BE2C (cell line): ENCODE measurements at regions not wholly inside any gene's neighbourhood (a gene's known extent, or its start where the extent isn't known, plus 50 kb on each side); places are given as distances from the start of the nearest gene placed in this dataset.

Source experiments
- DNase-seq: peaks from one replicate; pipeline ENCODE4 v3.0.0-alpha.2; 2020
- H3K27me3 ChIP-seq: fragments of 250-450 bp; sonication (Bioruptor Pico); 2 replicates; pipeline ENCODE4 v1.5.1; 2020; ENCODE audit warnings: mild to moderate bottlenecking
- H3K36me3 ChIP-seq: fragments of 250-450 bp; sonication (Bioruptor Pico); 2 replicates; pipeline ENCODE4 v1.5.1; 2020; ENCODE audit warnings: mild to moderate bottlenecking
- H3K4me1 ChIP-seq: fragments of 250-450 bp; sonication (Bioruptor Pico); 2 replicates; pipeline ENCODE4 v1.5.1; 2020
- H3K4me3 ChIP-seq: 2 replicates; pipeline ENCODE4 v1.5.1; 2011; ENCODE audit warnings: low read depth, low read length
- H3K9me3 ChIP-seq: fragments of 250-450 bp; sonication (Bioruptor Pico); 2 replicates; pipeline ENCODE4 v1.5.1; 2020
- TF ChIP-seq, protein P1 (sequence below): IDR thresholded peaks from 2 replicates; pipeline ENCODE4 v1.5.1; 2012; ENCODE audit warnings: mild to moderate bottlenecking, low read depth, low read length

DNA sequence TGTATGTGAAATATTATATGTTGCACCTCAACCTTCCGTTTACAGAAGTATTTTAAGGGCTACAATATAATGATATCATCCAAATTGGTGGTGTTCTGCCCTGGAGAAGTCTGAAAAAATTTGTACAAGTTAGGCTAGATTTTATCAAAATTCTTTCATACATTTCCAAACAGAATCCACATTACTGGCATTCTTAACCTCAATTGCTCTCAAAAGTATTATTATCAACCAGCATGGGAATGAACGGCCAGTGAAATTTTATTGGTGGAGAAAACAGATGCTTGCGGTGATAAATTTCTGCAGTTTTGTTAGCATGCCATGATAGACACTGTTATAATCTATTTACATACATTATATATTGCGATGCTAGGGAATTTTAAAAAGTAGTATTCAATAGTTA is 88.3 kb upstream of the TFPI start:
- no peaks in the 10 kb centered on the region for H3K36me3 ChIP-seq
- H3K27me3 ChIP-seq: no peaks in the 10 kb centered on the region
- no peak overlapping the region for H3K4me3 ChIP-seq
- TF ChIP-seq, protein P1, sequence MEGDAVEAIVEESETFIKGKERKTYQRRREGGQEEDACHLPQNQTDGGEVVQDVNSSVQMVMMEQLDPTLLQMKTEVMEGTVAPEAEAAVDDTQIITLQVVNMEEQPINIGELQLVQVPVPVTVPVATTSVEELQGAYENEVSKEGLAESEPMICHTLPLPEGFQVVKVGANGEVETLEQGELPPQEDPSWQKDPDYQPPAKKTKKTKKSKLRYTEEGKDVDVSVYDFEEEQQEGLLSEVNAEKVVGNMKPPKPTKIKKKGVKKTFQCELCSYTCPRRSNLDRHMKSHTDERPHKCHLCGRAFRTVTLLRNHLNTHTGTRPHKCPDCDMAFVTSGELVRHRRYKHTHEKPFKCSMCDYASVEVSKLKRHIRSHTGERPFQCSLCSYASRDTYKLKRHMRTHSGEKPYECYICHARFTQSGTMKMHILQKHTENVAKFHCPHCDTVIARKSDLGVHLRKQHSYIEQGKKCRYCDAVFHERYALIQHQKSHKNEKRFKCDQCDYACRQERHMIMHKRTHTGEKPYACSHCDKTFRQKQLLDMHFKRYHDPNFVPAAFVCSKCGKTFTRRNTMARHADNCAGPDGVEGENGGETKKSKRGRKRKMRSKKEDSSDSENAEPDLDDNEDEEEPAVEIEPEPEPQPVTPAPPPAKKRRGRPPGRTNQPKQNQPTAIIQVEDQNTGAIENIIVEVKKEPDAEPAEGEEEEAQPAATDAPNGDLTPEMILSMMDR: no peak
- H3K4me1 ChIP-seq: no peaks in the 10 kb centered on the region
- H3K9me3 ChIP-seq: no peaks in the 10 kb centered on the region
- DNase-seq: no peak

DNA sequence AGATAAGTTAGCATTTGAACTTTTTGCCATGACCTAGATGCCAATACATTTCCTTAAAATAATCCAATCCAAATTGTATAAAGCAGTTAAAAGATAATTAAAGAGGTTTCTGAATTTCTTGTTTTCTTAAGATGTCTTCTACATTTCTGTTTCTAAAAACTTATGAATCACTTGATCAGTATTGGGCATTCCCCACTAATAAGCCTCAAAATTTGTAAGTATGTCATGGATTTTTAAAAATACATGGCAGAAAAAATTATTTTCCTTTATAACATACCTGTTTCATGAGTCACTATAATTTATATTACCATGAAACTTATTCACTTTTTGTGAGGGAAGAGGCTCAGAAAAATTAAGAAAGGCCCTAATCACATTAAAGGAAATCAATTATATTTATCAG is 90.3 kb upstream of the TFPI start:
- TF ChIP-seq, protein P1: no peak
- Histone ChIP-seq H3K4me3 (no peak overlapping the region), H3K36me3 (no peaks in the 10 kb centered on the region), H3K4me1 (no peaks in the 10 kb centered on the region), H3K9me3 (no peaks in the 10 kb centered on the region), H3K27me3 (no peaks in the 10 kb centered on the region)
- DNase-seq: no peak

DNA sequence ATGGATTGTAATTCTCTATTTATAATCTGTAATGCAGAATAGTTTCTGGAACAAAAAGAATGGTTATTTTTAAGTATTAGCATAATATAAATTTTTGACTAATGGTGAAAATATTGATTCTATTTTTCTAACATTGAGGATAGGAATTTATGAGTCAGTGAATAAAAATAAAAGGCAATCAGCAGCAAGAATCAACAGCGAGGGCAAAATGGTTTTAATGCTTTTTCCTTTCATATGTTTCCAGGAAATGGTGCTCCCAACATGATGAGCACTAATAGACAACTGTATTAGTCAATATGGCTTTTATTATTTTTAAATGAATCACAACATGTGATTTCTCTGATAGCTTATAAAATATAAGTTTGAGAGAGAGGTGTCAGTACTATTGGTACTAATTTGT is 90.7 kb upstream of the TFPI start:
- TF ChIP-seq, protein P1: no peak
- Histone ChIP-seq H3K9me3 (no peaks in the 10 kb centered on the region), H3K36me3 (no peaks in the 10 kb centered on the region), H3K4me1 (no peaks in the 10 kb centered on the region), H3K4me3 (no peak overlapping the region), H3K27me3 (no peaks in the 10 kb centered on the region)
- no peak for DNase-seq

DNA sequence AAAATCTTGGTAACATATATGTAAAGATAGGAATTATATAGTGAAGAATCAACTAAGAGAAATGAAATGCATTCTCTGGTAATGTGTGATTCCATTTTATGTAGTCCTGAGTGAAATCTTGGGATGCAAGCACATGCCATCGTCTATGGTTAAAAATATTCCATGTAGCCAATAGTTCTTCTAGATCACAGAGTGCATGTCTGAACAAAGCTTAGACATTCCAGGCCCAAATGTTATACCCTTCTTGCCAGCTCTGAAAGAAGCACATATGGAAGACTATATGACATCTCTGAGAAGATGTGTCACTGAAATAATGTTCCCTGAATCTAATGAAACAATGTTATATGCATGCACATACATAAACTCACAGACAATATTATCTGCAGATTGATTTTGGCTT is 92.3 kb upstream of the TFPI start:
- Histone ChIP-seq H3K4me3 (no peak overlapping the region), H3K4me1 (no peaks in the 10 kb centered on the region), H3K9me3 (no peaks in the 10 kb centered on the region), H3K36me3 (no peaks in the 10 kb centered on the region), H3K27me3 (no peaks in the 10 kb centered on the region)
- TF ChIP-seq, protein P1: no peak
- DNase-seq: no peak

DNA sequence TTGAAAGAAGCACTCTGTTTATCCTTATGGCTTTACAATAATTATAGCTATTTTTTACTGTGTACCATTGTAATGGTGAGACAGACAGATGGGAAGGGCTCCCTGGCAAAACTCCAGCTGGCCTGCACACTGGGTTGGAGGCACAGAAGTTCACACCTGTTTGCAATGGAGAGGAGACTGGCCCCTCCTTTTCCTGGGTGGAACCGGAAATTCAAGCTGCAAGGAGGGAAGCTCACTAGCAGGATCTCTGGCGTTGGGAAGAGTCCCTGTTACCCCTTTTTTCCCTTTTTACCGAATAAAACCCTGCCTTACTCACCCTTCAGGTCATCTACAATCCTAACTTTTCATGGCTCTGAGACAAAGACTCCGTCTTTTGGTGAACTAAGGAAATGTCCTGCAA is 100.3 kb upstream of the TFPI start:
- Histone ChIP-seq H3K27me3 (no peaks in the 10 kb centered on the region), H3K4me1 (no peaks in the 10 kb centered on the region), H3K4me3 (no peak overlapping the region), H3K36me3 (no peaks in the 10 kb centered on the region), H3K9me3 (no peaks in the 10 kb centered on the region)
- TF ChIP-seq, protein P1: no peak
- DNase-seq: peak; percentile 34

DNA sequence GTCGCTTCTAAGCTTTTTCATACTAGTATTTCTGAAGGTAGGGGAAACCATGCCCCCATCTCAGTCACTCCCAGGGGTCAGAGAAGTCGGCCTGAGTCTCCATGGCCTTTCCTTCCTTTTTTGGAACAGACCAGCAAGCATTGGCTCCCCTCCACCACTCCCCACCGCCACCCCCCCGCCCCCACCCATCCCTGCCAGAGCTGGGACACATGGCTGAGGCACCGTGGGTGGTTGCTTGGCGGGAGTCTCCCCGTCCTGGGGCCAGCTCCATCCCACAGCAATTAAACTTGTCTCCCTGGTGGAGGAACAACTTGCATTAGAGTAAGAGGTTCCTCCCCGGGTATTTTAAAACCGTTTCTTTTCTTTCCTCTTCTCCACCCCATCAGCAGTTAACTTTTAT is 100.8 kb upstream of the TFPI start:
- Histone ChIP-seq H3K9me3 (no peaks in the 10 kb centered on the region), H3K4me1 (no peaks in the 10 kb centered on the region), H3K36me3 (no peaks in the 10 kb centered on the region), H3K4me3 (no peak overlapping the region), H3K27me3 (no peaks in the 10 kb centered on the region)
- TF ChIP-seq, protein P1: no peak
- no peak for DNase-seq
